VCaP (cell line): ENCODE measurements at regions not wholly inside any gene's neighbourhood (a gene's known extent, or its start where the extent isn't known, plus 50 kb on each side); places are given as distances from the start of the nearest gene placed in this dataset.

Experiments
- H3K27ac ChIP-seq: fragments of 450-650 bp; 2 replicates; pipeline ENCODE4 v1.5.1; 2017
- TF ChIP-seq, protein P1 (sequence below): fragments of 450-650 bp; conservative IDR thresholded peaks from 2 replicates; pipeline ENCODE4 v1.5.1; 2017; ENCODE audit warnings: mild to moderate bottlenecking, moderate library complexity

DNA sequence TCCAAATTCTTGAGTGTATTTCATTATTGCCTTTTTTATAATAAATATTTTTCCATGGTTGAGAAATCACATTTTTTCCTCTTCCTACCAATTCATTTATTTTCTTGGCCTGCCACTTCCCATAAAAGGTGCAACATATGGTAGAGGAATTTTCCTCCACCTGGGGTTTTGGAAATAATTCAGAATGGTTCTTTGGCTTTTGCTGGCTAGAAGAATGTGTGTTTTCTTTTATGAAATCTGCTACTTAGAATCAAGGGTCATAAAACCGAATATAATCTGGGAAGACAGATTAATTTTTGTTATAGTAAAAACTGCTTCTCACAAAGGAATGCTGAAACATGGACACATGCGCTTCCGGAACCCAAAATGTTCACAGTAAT lies 54.0 kb upstream of the POMGNT2 start:
- TF ChIP-seq, protein P1, sequence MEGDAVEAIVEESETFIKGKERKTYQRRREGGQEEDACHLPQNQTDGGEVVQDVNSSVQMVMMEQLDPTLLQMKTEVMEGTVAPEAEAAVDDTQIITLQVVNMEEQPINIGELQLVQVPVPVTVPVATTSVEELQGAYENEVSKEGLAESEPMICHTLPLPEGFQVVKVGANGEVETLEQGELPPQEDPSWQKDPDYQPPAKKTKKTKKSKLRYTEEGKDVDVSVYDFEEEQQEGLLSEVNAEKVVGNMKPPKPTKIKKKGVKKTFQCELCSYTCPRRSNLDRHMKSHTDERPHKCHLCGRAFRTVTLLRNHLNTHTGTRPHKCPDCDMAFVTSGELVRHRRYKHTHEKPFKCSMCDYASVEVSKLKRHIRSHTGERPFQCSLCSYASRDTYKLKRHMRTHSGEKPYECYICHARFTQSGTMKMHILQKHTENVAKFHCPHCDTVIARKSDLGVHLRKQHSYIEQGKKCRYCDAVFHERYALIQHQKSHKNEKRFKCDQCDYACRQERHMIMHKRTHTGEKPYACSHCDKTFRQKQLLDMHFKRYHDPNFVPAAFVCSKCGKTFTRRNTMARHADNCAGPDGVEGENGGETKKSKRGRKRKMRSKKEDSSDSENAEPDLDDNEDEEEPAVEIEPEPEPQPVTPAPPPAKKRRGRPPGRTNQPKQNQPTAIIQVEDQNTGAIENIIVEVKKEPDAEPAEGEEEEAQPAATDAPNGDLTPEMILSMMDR = no peak
- H3K27ac ChIP-seq = no peak overlapping the region

DNA sequence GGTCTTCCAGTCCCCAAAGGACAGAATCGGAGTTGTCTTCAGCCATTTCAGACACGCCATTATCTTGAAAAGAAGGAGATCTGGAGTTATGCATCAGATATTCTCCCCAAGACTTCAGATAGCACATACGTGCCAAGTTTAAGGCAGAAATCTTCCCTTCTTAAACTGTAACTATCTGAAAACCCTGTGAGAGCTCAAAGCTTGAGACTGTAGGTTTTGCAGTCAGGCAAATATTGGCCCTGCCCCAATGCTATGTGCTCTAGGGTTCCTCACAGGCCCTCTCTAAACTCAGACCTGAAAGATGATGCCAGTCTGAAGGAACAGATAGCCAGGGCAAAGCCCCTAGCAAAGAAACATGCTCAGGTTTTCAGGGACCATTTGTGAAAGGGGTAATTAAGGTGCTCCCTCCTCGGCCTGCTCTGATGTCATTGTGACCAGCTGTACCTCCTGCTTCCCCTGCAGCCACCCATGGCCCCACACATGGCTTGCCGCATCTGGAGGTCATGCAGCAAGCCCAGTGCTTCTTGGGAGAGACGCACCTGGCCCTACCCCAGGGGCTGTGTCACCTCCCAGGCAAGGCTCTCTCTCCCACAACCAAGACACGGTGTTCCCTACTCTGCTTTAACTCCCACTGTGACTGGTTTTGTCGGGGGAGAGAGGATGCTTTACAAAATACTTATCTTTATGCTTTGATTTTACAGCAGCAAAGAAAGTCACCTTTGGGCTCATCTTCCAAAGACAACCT lies 53.4 kb upstream of the POMGNT2 start:
- TF ChIP-seq, protein P1 = no peak
- no peak overlapping the region for H3K27ac ChIP-seq

DNA sequence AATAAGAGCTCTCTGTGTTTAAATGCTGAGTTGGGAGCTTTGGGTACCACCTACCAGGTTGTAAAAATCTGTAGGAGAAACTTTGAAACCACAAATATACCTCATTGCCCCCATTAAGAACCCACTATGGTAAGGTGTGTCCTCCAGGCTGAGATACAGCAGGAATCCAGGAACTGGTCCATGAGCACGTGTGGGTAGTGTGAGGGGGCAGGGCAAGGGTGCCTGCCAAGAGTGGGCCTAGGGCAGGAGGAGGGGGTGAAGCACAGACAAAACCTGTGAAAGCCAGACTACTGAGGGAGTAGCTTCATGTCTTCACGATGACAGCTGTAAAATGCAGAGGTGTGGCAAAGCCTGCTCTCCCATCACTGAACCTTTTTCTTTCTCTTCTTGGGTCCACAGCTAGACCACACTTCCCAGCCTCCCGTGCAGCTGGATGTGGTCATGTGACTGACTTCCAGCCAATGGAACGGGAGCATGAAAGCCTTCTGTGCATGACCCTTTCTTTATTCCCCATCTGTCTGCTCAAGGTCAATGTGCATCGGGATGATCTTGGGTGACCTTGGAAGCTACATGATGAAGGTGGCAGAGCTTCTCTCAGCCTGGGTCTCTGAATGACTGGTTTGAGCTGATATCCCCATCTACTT lies 51.1 kb upstream of the POMGNT2 start:
- no peak overlapping the region for H3K27ac ChIP-seq
- TF ChIP-seq, protein P1 = no peak

DNA sequence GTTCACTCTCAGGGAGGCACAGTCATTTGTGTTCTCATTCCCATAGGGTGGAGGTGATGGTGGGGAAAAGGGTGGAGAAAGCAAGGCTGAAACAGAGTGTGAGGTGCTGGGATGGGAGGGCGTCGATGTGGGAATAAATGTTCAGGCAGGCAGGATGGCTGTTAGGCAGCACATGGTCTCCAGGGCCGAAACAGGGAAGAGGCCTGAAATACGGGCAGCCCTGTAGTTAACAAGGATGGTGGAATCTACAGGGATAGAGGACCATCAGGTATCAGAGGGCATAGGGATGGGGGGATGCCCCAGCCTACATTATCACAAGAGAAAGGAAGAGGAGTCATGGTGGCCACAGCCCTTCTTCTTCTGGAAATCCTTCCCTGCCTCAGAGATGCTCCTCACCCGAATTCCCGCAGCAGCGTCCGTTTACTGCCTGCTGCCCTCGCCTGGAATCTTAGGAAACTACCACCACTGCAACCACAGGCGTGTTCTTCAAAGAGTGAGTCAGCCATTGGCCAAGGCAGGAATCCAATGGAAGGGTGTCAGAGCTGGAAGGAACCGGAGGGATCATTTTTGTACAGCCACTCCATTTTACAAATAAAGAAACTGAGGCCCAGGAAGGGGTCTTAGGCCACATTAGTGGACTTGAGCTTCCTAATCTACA lies 49.7 kb upstream of the POMGNT2 start:
- no peak overlapping the region for H3K27ac ChIP-seq

More for the DNA sequence above, 49.7 kb upstream of the POMGNT2 start:
- TF ChIP-seq, protein P1 = peak; percentile 73
